Trophoblast cell (in vitro differentiated cells and primary cell): ENCODE measurements at regions not wholly inside any gene's neighbourhood (a gene's known extent, or its start where the extent isn't known, plus 50 kb on each side); places are given as distances from the start of the nearest gene placed in this dataset.

Experiments
- DNase-seq, 2 donors: peaks; one replicate each; pipeline ENCODE4 v3.0.0-alpha.2; 2016
- H2AFZ ChIP-seq: 2 replicates; pipeline ENCODE4 v1.6.1; 2013; ENCODE audit warnings: low read length, moderate library complexity, mild to moderate bottlenecking; ENCODE audit not compliant: insufficient read depth, poor library complexity
- H2AK5ac ChIP-seq: 2 replicates; pipeline ENCODE4 v1.6.1; 2013; ENCODE audit warnings: mild to moderate bottlenecking, low read length
- H2BK120ac ChIP-seq: 2 replicates; pipeline ENCODE4 v1.6.1; 2013; ENCODE audit warnings: low read length, mild to moderate bottlenecking, moderate library complexity; ENCODE audit not compliant: insufficient read depth, poor library complexity
- H2BK12ac ChIP-seq: 2 replicates; pipeline ENCODE4 v1.6.1; 2013; ENCODE audit warnings: mild to moderate bottlenecking, low read length, moderate library complexity
- H2BK5ac ChIP-seq: 2 replicates; pipeline ENCODE4 v1.6.1; 2013; ENCODE audit warnings: low read length, low read depth, moderate library complexity, mild to moderate bottlenecking; ENCODE audit not compliant: poor library complexity
- H3K14ac ChIP-seq: 2 replicates; pipeline ENCODE4 v1.6.1; 2013; ENCODE audit warnings: mild to moderate bottlenecking, low read length
- H3K18ac ChIP-seq: 2 replicates; pipeline ENCODE4 v1.6.1; 2013; ENCODE audit warnings: mild to moderate bottlenecking, low read length
- H3K23ac ChIP-seq: 2 replicates; pipeline ENCODE4 v1.6.1; 2013; ENCODE audit warnings: low read length
- H3K27ac ChIP-seq: 2 replicates; pipeline ENCODE4 v1.5.1; 2013; ENCODE audit warnings: low read depth, mild to moderate bottlenecking, inconsistent platforms, low read length, moderate library complexity
- H3K27me3 ChIP-seq: 2 replicates; pipeline ENCODE4 v1.6.1; 2013; ENCODE audit warnings: inconsistent platforms, mild to moderate bottlenecking, low read length, moderate library complexity; ENCODE audit not compliant: insufficient read depth
- H3K36me3 ChIP-seq, 2 experiments: 1 replicate in 1 of 2; 2 replicates in 1 of 2; pipeline ENCODE4 v1.6.1; 2013; ENCODE audit warnings: low read length in 2 of 2, mild to moderate bottlenecking in 2 of 2, moderate library complexity in 1 of 2; ENCODE audit not compliant: insufficient read depth in 2 of 2, control insufficient read depth in 1 of 2
- H3K4ac ChIP-seq: 2 replicates; pipeline ENCODE4 v1.6.1; 2013; ENCODE audit warnings: low read depth, mild to moderate bottlenecking, low read length, moderate library complexity
- H3K4me1 ChIP-seq, 2 experiments: 1 replicate in 1 of 2; 2 replicates in 1 of 2; pipeline ENCODE4 v1.6.1; 2013; ENCODE audit warnings: low read length in 2 of 2, mild to moderate bottlenecking in 2 of 2, moderate library complexity in 1 of 2; ENCODE audit not compliant: insufficient read depth in 2 of 2, control insufficient read depth in 1 of 2
- H3K4me2 ChIP-seq: 2 replicates; pipeline ENCODE4 v1.6.1; 2013; ENCODE audit warnings: inconsistent platforms, mild to moderate bottlenecking, low read length, moderate library complexity
- H3K4me3 ChIP-seq: 2 replicates; pipeline ENCODE4 v1.5.1; 2013; ENCODE audit warnings: mild to moderate bottlenecking, low read depth, low read length, inconsistent platforms
- H3K79me1 ChIP-seq: one replicate; pipeline ENCODE4 v1.6.1; 2013; ENCODE audit warnings: low read length
- H3K79me2 ChIP-seq: 2 replicates; pipeline ENCODE4 v1.6.1; 2013; ENCODE audit warnings: low read length, mild to moderate bottlenecking; ENCODE audit not compliant: control insufficient read depth, insufficient read depth, poor library complexity
- H3K9ac ChIP-seq: 2 replicates; pipeline ENCODE4 v1.6.1; 2013; ENCODE audit warnings: mild to moderate bottlenecking, low read length
- H3K9me3 ChIP-seq: 2 replicates; pipeline ENCODE4 v1.6.1; 2013; ENCODE audit warnings: low read depth, mild to moderate bottlenecking, control low read depth, inconsistent platforms, low read length; ENCODE audit not compliant: insufficient read depth
- H4K12ac ChIP-seq: 2 replicates; pipeline ENCODE4 v1.6.1; 2013; ENCODE audit warnings: low read depth, mild to moderate bottlenecking, low read length, moderate library complexity
- H4K8ac ChIP-seq: 2 replicates; pipeline ENCODE4 v1.6.1; 2013; ENCODE audit warnings: low read depth, mild to moderate bottlenecking, low read length, moderate library complexity
- H4K91ac ChIP-seq: one replicate; pipeline ENCODE4 v1.6.1; 2013; ENCODE audit warnings: low read depth, mild to moderate bottlenecking, low read length, moderate library complexity
- WGBS: extraction: QIAGEN DNeasy Blood & Tissue Kit; methylation state at CpG from one replicate; pipeline ENCODE4 v1.1.7; 2013; ENCODE audit warnings: missing lambda C conversion rate; ENCODE audit not compliant: insufficient read length, insufficient coverage; ENCODE audit errors: extremely low coverage; 5-methylcytosine and 5-hydroxymethylcytosine counted together

- Histone ChIP-seq H3K4me2 (no peak overlapping the region), H3K4me1 (peaks cover 0 to 4% of the 10 kb centered on the region in 2 experiments), H4K8ac (no peak overlapping the region), H3K36me3 (no peaks in the 10 kb centered on the region), H2AK5ac (no peak overlapping the region), H3K9me3 (no peaks in the 10 kb centered on the region), H3K27me3 (no peaks in the 10 kb centered on the region), H3K4me3 (no peak overlapping the region), H3K4ac (no peak overlapping the region), H3K23ac (no peak overlapping the region), H3K18ac (no peak overlapping the region), H3K79me1 (no peaks in the 10 kb centered on the region), H2BK12ac (no peak overlapping the region), H4K91ac (no peak overlapping the region), H2BK5ac (no peak overlapping the region), H4K12ac (no peak overlapping the region), H3K27ac (no peak overlapping the region), H2AFZ (no peak overlapping the region), H3K14ac (no peak overlapping the region), H2BK120ac (no peak overlapping the region), H3K9ac (no peak overlapping the region), H3K79me2 (no peaks in the 10 kb centered on the region)
- peak; percentile 45 to 88 for DNase-seq
- WGBS: no CpG with 5 or more reads among the region's 2 CpGs
These were observed 115.7 kb upstream of the TJP1 start for GRCh38 chr15:29937956-29938355.

- no peak overlapping the region for H2BK120ac ChIP-seq
- H2AK5ac ChIP-seq: no peak overlapping the region
- no peak overlapping the region for H3K4me3 ChIP-seq
- peaks cover 0 to 4% of the 10 kb centered on the region in 2 experiments for H3K4me1 ChIP-seq
- H3K79me2 ChIP-seq: no peaks in the 10 kb centered on the region
- no peak overlapping the region for H2AFZ ChIP-seq
- H2BK12ac ChIP-seq: no peak overlapping the region
- H2BK5ac ChIP-seq: no peak overlapping the region
- no peak overlapping the region for H3K4ac ChIP-seq
- H3K4me2 ChIP-seq: no peak overlapping the region
- no peak overlapping the region for H4K8ac ChIP-seq
- H3K9me3 ChIP-seq: no peaks in the 10 kb centered on the region
- no peak overlapping the region for H3K27ac ChIP-seq
- no peaks in the 10 kb centered on the region for H3K27me3 ChIP-seq
- no peak overlapping the region for H3K23ac ChIP-seq
- WGBS: no CpG with 5 or more reads among the region's 10 CpGs
- H3K18ac ChIP-seq: no peak overlapping the region
- peak; percentile 58 to 66 for DNase-seq
- H4K91ac ChIP-seq: no peak overlapping the region
- H3K36me3 ChIP-seq: no peaks in the 10 kb centered on the region
- no peak overlapping the region for H3K14ac ChIP-seq
- no peak overlapping the region for H4K12ac ChIP-seq
- no peak overlapping the region for H3K9ac ChIP-seq
- H3K79me1 ChIP-seq: no peaks in the 10 kb centered on the region
These were observed 114.2 kb upstream of the TJP1 start for GRCh38 chr15:29936353-29937049.

GRCh38 chr15:29935296-29936004, 113.2 kb upstream of the TJP1 start:
- no peak overlapping the region for H2AK5ac ChIP-seq
- H3K27me3 ChIP-seq: no peaks in the 10 kb centered on the region
- H3K4me3 ChIP-seq: no peak overlapping the region
- no peak overlapping the region for H2BK5ac ChIP-seq
- no peak overlapping the region for H4K12ac ChIP-seq
- DNase-seq: peak; percentile 87 to 94
- no peak overlapping the region for H3K9ac ChIP-seq
- H3K79me2 ChIP-seq: no peaks in the 10 kb centered on the region
- no peak overlapping the region for H2BK120ac ChIP-seq
- peaks cover 0 to 4% of the 10 kb centered on the region in 2 experiments for H3K4me1 ChIP-seq
- no peak overlapping the region for H3K14ac ChIP-seq
- H3K23ac ChIP-seq: no peak overlapping the region
- no CpG with 5 or more reads among the region's 3 CpGs for WGBS
- no peaks in the 10 kb centered on the region for H3K79me1 ChIP-seq
- no peak overlapping the region for H3K18ac ChIP-seq
- no peak overlapping the region for H3K27ac ChIP-seq
- H3K4ac ChIP-seq: no peak overlapping the region
- H3K4me2 ChIP-seq: no peak overlapping the region
- no peak overlapping the region for H2AFZ ChIP-seq
- H2BK12ac ChIP-seq: no peak overlapping the region
- no peaks in the 10 kb centered on the region for H3K9me3 ChIP-seq
- H3K36me3 ChIP-seq: no peaks in the 10 kb centered on the region
- no peak overlapping the region for H4K8ac ChIP-seq
- H4K91ac ChIP-seq: no peak overlapping the region

DNA sequence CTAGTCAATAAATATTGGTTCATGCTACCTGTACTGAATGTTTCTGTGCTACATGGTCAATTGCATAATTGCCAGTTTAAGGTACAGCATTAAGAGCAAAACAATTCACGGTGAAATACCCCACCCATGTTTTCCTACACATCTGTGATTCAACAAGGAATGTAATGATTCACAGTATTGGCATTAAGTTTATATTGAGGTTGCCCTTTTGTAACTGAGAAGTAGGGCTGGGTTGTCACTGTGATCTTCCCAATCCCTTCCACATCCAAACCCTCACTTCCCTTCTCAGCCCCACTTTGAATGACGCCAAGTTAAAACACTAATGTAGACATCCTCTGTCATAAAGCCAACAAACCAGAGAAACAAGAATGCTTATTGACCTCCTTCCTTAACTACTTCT, 112.0 kb upstream of the TJP1 start:
- H4K8ac ChIP-seq: no peak overlapping the region
- H3K9ac ChIP-seq: no peak overlapping the region
- peak in 1 of 2 donors; percentile 72 for DNase-seq
- H3K27ac ChIP-seq: no peak overlapping the region
- no peak overlapping the region for H2AFZ ChIP-seq
- peaks cover 0 to 4% of the 10 kb centered on the region in 2 experiments for H3K4me1 ChIP-seq
- H3K4ac ChIP-seq: no peak overlapping the region
- H4K12ac ChIP-seq: no peak overlapping the region
- WGBS: no CpG with 5 or more reads among the region's 2 CpGs
- H3K79me1 ChIP-seq: no peaks in the 10 kb centered on the region
- no peak overlapping the region for H2AK5ac ChIP-seq
- no peak overlapping the region for H3K18ac ChIP-seq
- no peaks in the 10 kb centered on the region for H3K79me2 ChIP-seq
- H2BK12ac ChIP-seq: no peak overlapping the region
- H3K14ac ChIP-seq: no peak overlapping the region
- no peak overlapping the region for H2BK5ac ChIP-seq
- H3K36me3 ChIP-seq: no peaks in the 10 kb centered on the region
- no peaks in the 10 kb centered on the region for H3K27me3 ChIP-seq
- H3K23ac ChIP-seq: no peak overlapping the region
- no peaks in the 10 kb centered on the region for H3K9me3 ChIP-seq
- no peak overlapping the region for H4K91ac ChIP-seq
- no peak overlapping the region for H3K4me2 ChIP-seq
- H2BK120ac ChIP-seq: no peak overlapping the region
- H3K4me3 ChIP-seq: no peak overlapping the region
